Amygdala (tissue), 56 donors: ENCODE measurements at regions not wholly inside any gene's neighbourhood (a gene's known extent, or its start where the extent isn't known, plus 50 kb on each side); places are given as distances from the start of the nearest gene placed in this dataset.

Experiments used
- DNase-seq, 56 donors: peaks; one replicate each; lab custom pipeline; 2025; lab: John Stamatoyannopoulos, UW

- DNase-seq = no peak
These were observed 240.7 kb upstream of the CLINT1 start for GRCh38 chr5:158099571-158100105.

- DNase-seq = no peak
These were observed 237.9 kb upstream of the CLINT1 start for GRCh38 chr5:158096835-158097234.

GRCh38 chr5:158086856-158087255 lies 227.9 kb upstream of the CLINT1 start:
- DNase-seq = no peak

- DNase-seq = no peak
These were observed 225.3 kb upstream of the CLINT1 start for GRCh38 chr5:158084292-158084691.

GRCh38 chr5:158082696-158083287 lies 223.8 kb upstream of the CLINT1 start:
- no peak for DNase-seq

- DNase-seq = no peak
These were observed 221.2 kb upstream of the CLINT1 start for GRCh38 chr5:158080112-158080511.

GRCh38 chr5:158079097-158079496 lies 220.2 kb upstream of the CLINT1 start:
- DNase-seq = no peak

GRCh38 chr5:158074992-158075769 lies 216.2 kb upstream of the CLINT1 start:
- peak in 33 of 56 donors; percentile 0 to 58 (median 14) for DNase-seq

- DNase-seq = no peak
These were observed 215.6 kb upstream of the CLINT1 start for GRCh38 chr5:158074597-158074991.

GRCh38 chr5:158070859-158071258 lies 211.9 kb upstream of the CLINT1 start:
- no peak for DNase-seq

GRCh38 chr5:158069838-158070237 lies 210.9 kb upstream of the CLINT1 start:
- DNase-seq = no peak

GRCh38 chr5:158068964-158069363 lies 210.0 kb upstream of the CLINT1 start:
- no peak for DNase-seq

- no peak for DNase-seq
These were observed 207.1 kb upstream of the CLINT1 start for GRCh38 chr5:158066076-158066475.

- no peak for DNase-seq
These were observed 205.6 kb upstream of the CLINT1 start for GRCh38 chr5:158064334-158065123.

GRCh38 chr5:158063052-158063451 lies 204.1 kb upstream of the CLINT1 start:
- no peak for DNase-seq

GRCh38 chr5:158061451-158061850 lies 202.5 kb upstream of the CLINT1 start:
- DNase-seq = no peak

GRCh38 chr5:158060212-158060611 lies 201.3 kb upstream of the CLINT1 start:
- no peak for DNase-seq

- DNase-seq = no peak
These were observed 199.5 kb upstream of the CLINT1 start for GRCh38 chr5:158058208-158059120.

GRCh38 chr5:158056130-158056825 lies 197.3 kb upstream of the CLINT1 start:
- no peak for DNase-seq

GRCh38 chr5:158055111-158055501 lies 196.2 kb upstream of the CLINT1 start:
- no peak for DNase-seq
